ENCODE measurements at regions not wholly inside any gene's neighbourhood (a gene's known extent, or its start where the extent isn't known, plus 50 kb on each side); places are given as distances from the start of the nearest gene placed in this dataset.

GRCh38 chr4:29559286-29559685 lies 1160.9 kb upstream of the PCDH7 start:
- TF ChIP-seq POLR2A (IDR thresholded peaks at IDR 0.05): no peak
- TF ChIP-seq CTCF (IDR thresholded peaks at IDR 0.05 in 4 of 5, conservative IDR thresholded peaks at IDR 0.05 in 1 of 5): no peak
- no peak overlapping the region for H3K4me3 ChIP-seq
- in situ Hi-C loops (cut with MboI; ENCODE audit: low sequenced_read_pairs in 4 of 4) (no loop called here), intact Hi-C loops (cut with DNase I; ENCODE audit: low total_unique reads) (no loop called here)
- H3K27ac ChIP-seq: no peak overlapping the region
- no peaks in the 10 kb centered on the region for H3K9me3 ChIP-seq
- DNase-seq (no peak), ATAC-seq (no peak)
- H3K27me3 ChIP-seq: no peaks in the 10 kb centered on the region
- no peaks in the 10 kb centered on the region for H3K4me1 ChIP-seq
- H3K36me3 ChIP-seq: no peaks in the 10 kb centered on the region

DNA sequence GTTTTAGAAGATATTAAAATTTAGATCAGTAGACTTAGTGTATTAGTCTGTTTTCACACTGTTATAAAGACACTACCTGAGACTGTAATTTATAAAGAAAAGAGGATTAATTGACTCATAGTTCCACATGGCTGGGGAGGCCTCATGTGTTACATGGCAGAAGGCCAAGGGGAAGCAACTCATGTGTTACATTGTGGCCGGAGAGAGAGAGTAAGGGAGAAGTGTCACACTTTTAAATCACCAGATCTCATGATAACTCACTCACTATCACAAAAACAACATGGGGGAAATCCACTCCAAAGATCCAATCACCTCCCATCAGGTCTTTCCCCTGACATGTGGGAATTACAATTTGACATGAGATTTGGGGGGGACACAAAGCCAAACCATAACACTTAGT lies 1159.7 kb upstream of the PCDH7 start:
- in situ Hi-C loops (cut with MboI; ENCODE audit: low sequenced_read_pairs in 4 of 4) (no loop called here), intact Hi-C loops (cut with DNase I; ENCODE audit: low total_unique reads) (no loop called here)
- DNase-seq (no peak), ATAC-seq (no peak)
- no peaks in the 10 kb centered on the region for H3K9me3 ChIP-seq
- H3K4me1 ChIP-seq: no peaks in the 10 kb centered on the region
- H3K27me3 ChIP-seq: no peaks in the 10 kb centered on the region
- no peaks in the 10 kb centered on the region for H3K36me3 ChIP-seq
- H3K27ac ChIP-seq: no peak overlapping the region
- no peak for TF ChIP-seq CTCF (IDR thresholded peaks at IDR 0.05 in 4 of 5, conservative IDR thresholded peaks at IDR 0.05 in 1 of 5)
- no peak for TF ChIP-seq POLR2A (IDR thresholded peaks at IDR 0.05)
- no peak overlapping the region for H3K4me3 ChIP-seq

GRCh38 chr4:29565256-29565655 lies 1154.9 kb upstream of the PCDH7 start:
- in situ Hi-C loops (cut with MboI; ENCODE audit: low sequenced_read_pairs in 4 of 4): no loop called here
- intact Hi-C loops (cut with DNase I; ENCODE audit: low total_unique reads): no loop called here
- H3K9me3 ChIP-seq: no peaks in the 10 kb centered on the region
- no peaks in the 10 kb centered on the region for H3K4me1 ChIP-seq
- H3K27ac ChIP-seq: no peak overlapping the region
- H3K36me3 ChIP-seq: no peaks in the 10 kb centered on the region
- TF ChIP-seq POLR2A (IDR thresholded peaks at IDR 0.05): no peak
- TF ChIP-seq CTCF (IDR thresholded peaks at IDR 0.05 in 4 of 5, conservative IDR thresholded peaks at IDR 0.05 in 1 of 5): no peak
- H3K4me3 ChIP-seq: no peak overlapping the region
- H3K27me3 ChIP-seq: no peaks in the 10 kb centered on the region
- ATAC-seq (no peak), DNase-seq (no peak)

DNA sequence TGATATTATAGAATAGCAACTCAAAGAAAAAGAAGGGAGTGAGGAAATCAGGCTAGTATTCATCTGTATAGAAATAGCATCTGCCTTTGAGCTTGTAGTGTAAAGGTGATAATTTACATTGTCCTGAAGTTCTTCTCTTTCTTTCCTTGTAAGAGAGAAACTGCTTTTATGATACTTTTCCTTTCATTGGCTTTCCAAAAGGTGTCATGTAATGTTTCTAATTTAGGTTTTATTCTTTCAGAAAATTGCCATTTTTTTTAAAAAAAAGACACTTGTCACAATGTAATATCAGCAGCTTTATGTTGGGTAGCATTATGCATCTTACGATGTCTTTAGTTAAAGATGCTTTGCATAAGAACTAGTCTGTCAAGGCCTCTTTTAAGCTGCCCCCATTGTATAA lies 1153.8 kb upstream of the PCDH7 start:
- in situ Hi-C loops (cut with MboI; ENCODE audit: low sequenced_read_pairs in 4 of 4): no loop called here
- intact Hi-C loops (cut with DNase I; ENCODE audit: low total_unique reads): no loop called here
- H3K36me3 ChIP-seq: no peaks in the 10 kb centered on the region
- no peak overlapping the region for H3K4me3 ChIP-seq
- TF ChIP-seq CTCF (IDR thresholded peaks at IDR 0.05 in 4 of 5, conservative IDR thresholded peaks at IDR 0.05 in 1 of 5) (no peak), POLR2A (IDR thresholded peaks at IDR 0.05) (no peak)
- H3K27me3 ChIP-seq: no peaks in the 10 kb centered on the region
- no peak overlapping the region for H3K27ac ChIP-seq
- ATAC-seq (no peak), DNase-seq (no peak)
- no peaks in the 10 kb centered on the region for H3K4me1 ChIP-seq
- H3K9me3 ChIP-seq: no peaks in the 10 kb centered on the region

DNA sequence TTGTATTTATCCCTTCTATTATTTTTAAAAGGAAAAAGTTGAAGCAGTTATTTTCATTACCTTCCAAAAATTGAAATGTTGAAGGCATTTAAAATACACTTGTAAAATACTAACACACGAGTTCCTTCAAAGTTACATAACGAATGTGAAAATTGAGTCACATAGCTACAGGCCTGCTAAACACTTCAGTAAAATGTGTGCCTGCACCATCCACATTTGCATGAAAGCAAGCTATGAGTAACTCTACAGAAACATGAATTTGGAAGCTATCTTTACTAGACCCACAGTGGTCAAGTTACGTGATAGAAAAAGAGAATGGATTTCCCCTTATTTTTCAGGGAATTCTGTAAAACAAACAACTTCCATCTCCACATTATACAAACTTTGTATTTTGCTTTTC lies 1148.8 kb upstream of the PCDH7 start:
- ATAC-seq: no peak
- no peak for TF ChIP-seq CTCF (IDR thresholded peaks at IDR 0.05 in 4 of 5, conservative IDR thresholded peaks at IDR 0.05 in 1 of 5)
- no peak for TF ChIP-seq POLR2A (IDR thresholded peaks at IDR 0.05)
- H3K4me3 ChIP-seq: no peak overlapping the region
- no peak overlapping the region for H3K27ac ChIP-seq
- H3K9me3 ChIP-seq: no peaks in the 10 kb centered on the region
- H3K36me3 ChIP-seq: no peaks in the 10 kb centered on the region
- DNase-seq: no peak
- H3K4me1 ChIP-seq: no peaks in the 10 kb centered on the region
- in situ Hi-C loops (cut with MboI; ENCODE audit: low sequenced_read_pairs in 4 of 4) (no loop called here), intact Hi-C loops (cut with DNase I; ENCODE audit: low total_unique reads) (no loop called here)
- H3K27me3 ChIP-seq: no peaks in the 10 kb centered on the region
